Smooth muscle cell (in vitro differentiated cells): ENCODE measurements at regions not wholly inside any gene's neighbourhood (a gene's known extent, or its start where the extent isn't known, plus 50 kb on each side); places are given as distances from the start of the nearest gene placed in this dataset.
A peak's percentile ranks its signal among the peaks of the same experiment; 100 is the strongest.

Experiments used
- DNase-seq: peaks from one replicate; lab custom pipeline; 2025; ENCODE audit not compliant: unreplicated experiment; lab: John Stamatoyannopoulos, UW
- H2AFZ ChIP-seq: fragments of 200-600 bp; sonication (generic); 2 replicates; pipeline ENCODE4 v1.6.0; 2016; ENCODE audit warnings: antibody characterized with exemption, low read depth, mild to moderate bottlenecking
- H3F3A ChIP-seq: fragments of 200-600 bp; sonication (generic); 2 replicates; pipeline ENCODE4 v1.6.0; 2017; ENCODE audit warnings: antibody characterized with exemption, low read depth
- H3K27ac ChIP-seq: fragments of 200-600 bp; sonication (generic); 2 replicates; pipeline ENCODE4 v1.5.1; 2016; ENCODE audit warnings: low read depth, mild to moderate bottlenecking
- H3K27me3 ChIP-seq: fragments of 200-600 bp; sonication (generic); 2 replicates; pipeline ENCODE4 v1.6.1; 2016; ENCODE audit warnings: low read depth, mild to moderate bottlenecking
- H3K36me3 ChIP-seq: fragments of 200-600 bp; sonication (generic); 2 replicates; pipeline ENCODE4 v1.5.1; 2016; ENCODE audit warnings: low read depth
- H3K4me1 ChIP-seq: fragments of 200-600 bp; sonication (generic); 2 replicates; pipeline ENCODE4 v1.5.1; 2016; ENCODE audit warnings: low read depth
- H3K4me2 ChIP-seq: fragments of 200-600 bp; sonication (generic); 2 replicates; pipeline ENCODE4 v1.6.0; 2016; ENCODE audit warnings: mild to moderate bottlenecking
- H3K4me3 ChIP-seq: fragments of 200-600 bp; sonication (generic); 2 replicates; pipeline ENCODE4 v1.5.1; 2016; ENCODE audit warnings: mild to moderate bottlenecking
- H3K79me2 ChIP-seq: fragments of 200-600 bp; sonication (generic); 2 replicates; pipeline ENCODE4 v1.6.0; 2016; ENCODE audit warnings: low read depth, mild to moderate bottlenecking
- H3K9ac ChIP-seq: fragments of 200-600 bp; sonication (generic); 2 replicates; pipeline ENCODE4 v1.6.0; 2016; ENCODE audit warnings: low read depth
- H3K9me3 ChIP-seq: fragments of 200-600 bp; sonication (generic); replicated peaks from 2 replicates; pipeline ENCODE4 v1.5.1; 2016; ENCODE audit warnings: low read depth
- H4K20me1 ChIP-seq: fragments of 200-600 bp; sonication (generic); 2 replicates; pipeline ENCODE4 v1.6.0; 2016; ENCODE audit warnings: low read depth
- WGBS: methylation state at CpG from one replicate; pipeline ENCODE4 v1.1.7; 2016; ENCODE audit warnings: low lambda C conversion rate; 5-methylcytosine and 5-hydroxymethylcytosine counted together
- TF ChIP-seq, protein P1 (sequence below): fragments of 200-600 bp; sonication (generic); IDR thresholded peaks from 2 replicates; pipeline ENCODE4 v1.5.1; 2017; ENCODE audit warnings: borderline replicate concordance, mild to moderate bottlenecking, antibody characterized with exemption; ENCODE audit not compliant: insufficient read depth, poor library complexity, severe bottlenecking

DNA sequence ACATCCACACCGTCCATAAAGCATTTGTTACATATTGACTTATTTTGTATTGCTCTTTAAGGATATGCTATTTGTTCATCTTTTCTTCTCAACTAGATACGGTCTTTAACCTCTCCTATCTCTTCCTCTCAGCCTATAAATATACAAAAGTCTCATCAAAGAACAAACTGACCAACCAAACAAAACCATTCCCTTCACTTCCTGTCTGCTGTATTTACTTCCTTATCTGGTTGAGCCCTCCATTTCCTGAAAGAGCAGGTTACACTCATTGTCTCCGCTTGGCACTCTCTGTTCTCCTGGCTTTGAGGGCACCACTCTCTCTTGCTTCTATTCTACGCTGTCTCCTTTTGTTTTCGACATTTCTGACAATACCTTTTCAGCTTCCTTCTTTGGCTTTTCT is 431.9 kb upstream of the TCF4 start:
- TF ChIP-seq, protein P1, sequence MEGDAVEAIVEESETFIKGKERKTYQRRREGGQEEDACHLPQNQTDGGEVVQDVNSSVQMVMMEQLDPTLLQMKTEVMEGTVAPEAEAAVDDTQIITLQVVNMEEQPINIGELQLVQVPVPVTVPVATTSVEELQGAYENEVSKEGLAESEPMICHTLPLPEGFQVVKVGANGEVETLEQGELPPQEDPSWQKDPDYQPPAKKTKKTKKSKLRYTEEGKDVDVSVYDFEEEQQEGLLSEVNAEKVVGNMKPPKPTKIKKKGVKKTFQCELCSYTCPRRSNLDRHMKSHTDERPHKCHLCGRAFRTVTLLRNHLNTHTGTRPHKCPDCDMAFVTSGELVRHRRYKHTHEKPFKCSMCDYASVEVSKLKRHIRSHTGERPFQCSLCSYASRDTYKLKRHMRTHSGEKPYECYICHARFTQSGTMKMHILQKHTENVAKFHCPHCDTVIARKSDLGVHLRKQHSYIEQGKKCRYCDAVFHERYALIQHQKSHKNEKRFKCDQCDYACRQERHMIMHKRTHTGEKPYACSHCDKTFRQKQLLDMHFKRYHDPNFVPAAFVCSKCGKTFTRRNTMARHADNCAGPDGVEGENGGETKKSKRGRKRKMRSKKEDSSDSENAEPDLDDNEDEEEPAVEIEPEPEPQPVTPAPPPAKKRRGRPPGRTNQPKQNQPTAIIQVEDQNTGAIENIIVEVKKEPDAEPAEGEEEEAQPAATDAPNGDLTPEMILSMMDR, result no peak
- Histone ChIP-seq H3K4me2 (no peak overlapping the region), H3K36me3 (no peaks in the 10 kb centered on the region), H2AFZ (peak overlapping the region; percentile 18), H3K27me3 (no peaks in the 10 kb centered on the region), H4K20me1 (no peaks in the 10 kb centered on the region), H3K9me3 (no peaks in the 10 kb centered on the region), H3F3A (no peaks in the 10 kb centered on the region), H3K4me1 (no peaks in the 10 kb centered on the region), H3K4me3 (no peak overlapping the region), H3K27ac (no peak overlapping the region), H3K9ac (no peak overlapping the region), H3K79me2 (no peaks in the 10 kb centered on the region)
- no peak for DNase-seq
- 95% methylated on average over 5 of the region's 5 CpGs for WGBS

DNA sequence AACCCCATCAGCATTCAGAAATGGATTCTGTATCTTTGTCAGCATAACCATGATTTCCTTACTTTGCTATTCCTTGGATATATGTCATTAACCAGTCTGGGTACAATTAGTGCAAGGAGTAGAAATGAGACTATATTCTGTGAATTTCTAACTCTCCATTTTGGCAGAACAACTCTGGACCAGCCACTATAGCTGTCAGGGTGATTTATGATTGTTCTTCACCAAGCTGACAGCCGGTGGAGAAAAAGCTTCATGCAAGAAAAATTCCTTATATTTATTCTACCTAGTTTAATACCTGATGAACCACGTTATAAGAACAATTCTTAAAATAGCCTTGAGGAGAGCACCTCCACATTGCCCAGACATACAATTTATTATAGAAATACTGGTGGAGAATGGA is 431.2 kb upstream of the TCF4 start:
- Histone ChIP-seq H3K79me2 (no peaks in the 10 kb centered on the region), H3K9ac (no peak overlapping the region), H2AFZ (no peak overlapping the region), H3K4me3 (no peak overlapping the region), H3K4me2 (no peak overlapping the region), H3K27me3 (no peaks in the 10 kb centered on the region), H3K4me1 (no peaks in the 10 kb centered on the region), H4K20me1 (no peaks in the 10 kb centered on the region), H3K9me3 (no peaks in the 10 kb centered on the region), H3F3A (no peaks in the 10 kb centered on the region), H3K36me3 (no peaks in the 10 kb centered on the region), H3K27ac (no peak overlapping the region)
- TF ChIP-seq, protein P1, result no peak
- WGBS, result 68% methylated on average over 2 of the region's 2 CpGs
- DNase-seq, result no peak

DNA sequence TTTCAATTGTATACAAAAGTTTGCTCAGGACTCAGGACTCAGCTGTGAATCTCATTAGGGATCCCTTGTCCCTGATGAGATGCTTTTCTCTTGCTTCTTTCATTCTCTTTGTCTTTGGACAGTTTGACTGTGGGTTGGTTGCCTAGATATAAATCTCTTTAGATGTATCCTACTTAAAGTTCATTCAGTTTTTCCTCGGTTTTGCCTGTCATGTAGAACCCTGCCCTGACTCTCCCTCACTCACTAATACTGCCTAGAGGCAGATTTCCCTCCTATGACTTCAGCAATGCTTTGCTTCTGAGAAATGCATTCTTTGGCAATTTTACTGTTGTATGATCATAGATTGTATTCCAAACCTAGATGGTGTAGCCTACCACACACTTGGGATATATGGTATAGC is 421.4 kb upstream of the TCF4 start:
- no peaks in the 10 kb centered on the region for H3K27me3 ChIP-seq
- peaks cover 19% of the 10 kb centered on the region for H3K4me1 ChIP-seq
- no peaks in the 10 kb centered on the region for H3F3A ChIP-seq
- TF ChIP-seq, protein P1, result no peak
- no peak for DNase-seq
- WGBS, result 63% methylated on average over 1 of the region's 1 CpG
- no peak overlapping the region for H3K4me3 ChIP-seq
- H3K9ac ChIP-seq, result no peak overlapping the region
- H3K4me2 ChIP-seq, result no peak overlapping the region
- no peaks in the 10 kb centered on the region for H4K20me1 ChIP-seq
- no peaks in the 10 kb centered on the region for H3K9me3 ChIP-seq
- no peaks in the 10 kb centered on the region for H3K79me2 ChIP-seq
- H2AFZ ChIP-seq, result no peak overlapping the region
- H3K36me3 ChIP-seq, result no peaks in the 10 kb centered on the region
- peak overlapping the region; percentile 3 for H3K27ac ChIP-seq

DNA sequence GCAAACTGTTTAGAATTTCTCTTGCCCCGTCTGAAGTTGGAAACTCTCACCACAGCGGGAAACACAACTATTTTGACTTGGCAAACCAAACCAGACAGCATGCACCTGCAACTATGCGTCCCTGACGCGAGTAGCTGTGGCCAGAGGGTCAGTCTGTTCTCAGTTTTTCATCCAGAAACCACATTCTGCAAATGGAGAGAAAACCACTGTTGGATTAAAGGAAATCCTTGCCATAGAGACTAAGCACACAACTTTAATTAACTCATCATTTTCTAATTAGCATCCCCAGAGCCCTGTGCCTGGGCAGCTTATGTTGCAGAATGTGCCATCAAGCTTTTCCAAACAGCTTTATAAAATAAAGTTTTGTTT is 415.7 kb upstream of the TCF4 start:
- H3K4me1 ChIP-seq, result peaks cover 56% of the 10 kb centered on the region
- no peak overlapping the region for H3K4me3 ChIP-seq
- no peaks in the 10 kb centered on the region for H3K27me3 ChIP-seq
- H3K79me2 ChIP-seq, result no peaks in the 10 kb centered on the region
- H3F3A ChIP-seq, result no peaks in the 10 kb centered on the region
- H3K9me3 ChIP-seq, result no peaks in the 10 kb centered on the region
- no peaks in the 10 kb centered on the region for H3K36me3 ChIP-seq
- H3K27ac ChIP-seq, result no peak overlapping the region
- TF ChIP-seq, protein P1, result no peak
- no peak overlapping the region for H2AFZ ChIP-seq
- H3K4me2 ChIP-seq, result no peak overlapping the region
- no peak for DNase-seq
- H4K20me1 ChIP-seq, result no peaks in the 10 kb centered on the region
- WGBS, result 64% methylated on average over 5 of the region's 5 CpGs
- no peak overlapping the region for H3K9ac ChIP-seq
